ENCODE measurements at regions not wholly inside any gene's neighbourhood (a gene's known extent, or its start where the extent isn't known, plus 50 kb on each side); places are given as distances from the start of the nearest gene placed in this dataset.

DNA sequence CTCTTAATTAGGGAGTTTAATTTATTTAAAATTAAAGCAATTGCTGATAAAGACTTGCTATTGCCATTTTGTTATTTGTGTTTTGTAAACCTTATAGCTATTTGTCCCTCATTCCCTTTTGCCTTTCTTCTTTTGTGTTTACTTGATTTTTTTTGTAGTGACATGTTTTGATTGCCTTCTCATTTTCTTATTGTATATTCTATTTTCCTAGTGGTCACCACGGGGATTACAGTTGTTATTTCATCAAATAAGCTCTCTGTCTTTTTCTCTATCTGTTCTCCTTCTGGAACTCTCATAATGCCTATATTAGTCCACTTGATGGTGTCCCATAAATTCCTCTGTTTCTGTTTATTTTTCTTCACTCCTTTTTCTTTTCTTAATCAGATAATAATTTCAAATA is 64.4 kb upstream of the FRY start:
- no peak overlapping the region for H3K27ac Mint-ChIP-seq
- no peak overlapping the region for H3K9ac ChIP-seq (ENCODE audit: extremely low read depth, insufficient read length, low read length)
- H2AK5ac ChIP-seq (ENCODE audit: insufficient read length, low read length): no peak overlapping the region
- H3T11ph ChIP-seq (ENCODE audit: low read length): no peak overlapping the region
- peaks cover 0 to 12% (median 6%) of the 10 kb centered on the region in 3 experiments; a peak in 3 of 7 replicates for H3K36me3 Mint-ChIP-seq (ENCODE audit: insufficient read depth in 1 of 3, low read depth in 3 of 3)
- no peak overlapping the region for H4K5ac ChIP-seq (ENCODE audit: insufficient read length, low read depth, low read length)
- no peak overlapping the region for H4K8ac ChIP-seq (replicated peaks; ENCODE audit: insufficient read length, low read depth, low read length)
- H3K27me3 ChIP-seq (ENCODE audit: insufficient read depth, low read length): no peaks in the 10 kb centered on the region
- H3K4ac ChIP-seq (ENCODE audit: low read depth, low read length): no peak overlapping the region
- no CpG with 5 or more reads among the region's 1 CpG for WGBS (ENCODE audit: extremely low coverage, insufficient read length, low lambda C conversion rate)
- no peaks in the 10 kb centered on the region for H3K4me1 ChIP-seq (ENCODE audit: insufficient read depth, low read length)
- H2BK20ac ChIP-seq (ENCODE audit: low read depth, low read length, poor library complexity, severe bottlenecking): no peak overlapping the region
- H3K9me3 ChIP-seq (ENCODE audit: control insufficient read depth, low read depth, low read length): no peaks in the 10 kb centered on the region
- no peak overlapping the region for H3K4me3 Mint-ChIP-seq
- TF ChIP-seq, protein P1, sequence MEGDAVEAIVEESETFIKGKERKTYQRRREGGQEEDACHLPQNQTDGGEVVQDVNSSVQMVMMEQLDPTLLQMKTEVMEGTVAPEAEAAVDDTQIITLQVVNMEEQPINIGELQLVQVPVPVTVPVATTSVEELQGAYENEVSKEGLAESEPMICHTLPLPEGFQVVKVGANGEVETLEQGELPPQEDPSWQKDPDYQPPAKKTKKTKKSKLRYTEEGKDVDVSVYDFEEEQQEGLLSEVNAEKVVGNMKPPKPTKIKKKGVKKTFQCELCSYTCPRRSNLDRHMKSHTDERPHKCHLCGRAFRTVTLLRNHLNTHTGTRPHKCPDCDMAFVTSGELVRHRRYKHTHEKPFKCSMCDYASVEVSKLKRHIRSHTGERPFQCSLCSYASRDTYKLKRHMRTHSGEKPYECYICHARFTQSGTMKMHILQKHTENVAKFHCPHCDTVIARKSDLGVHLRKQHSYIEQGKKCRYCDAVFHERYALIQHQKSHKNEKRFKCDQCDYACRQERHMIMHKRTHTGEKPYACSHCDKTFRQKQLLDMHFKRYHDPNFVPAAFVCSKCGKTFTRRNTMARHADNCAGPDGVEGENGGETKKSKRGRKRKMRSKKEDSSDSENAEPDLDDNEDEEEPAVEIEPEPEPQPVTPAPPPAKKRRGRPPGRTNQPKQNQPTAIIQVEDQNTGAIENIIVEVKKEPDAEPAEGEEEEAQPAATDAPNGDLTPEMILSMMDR (conservative IDR thresholded peaks at IDR 0.05): peak; percentile 50; the same call in 2 of the 3 replicates
- peaks cover 9 to 12% of the 10 kb centered on the region in 2 experiments for H3K9me3 Mint-ChIP-seq
- no peak overlapping the region for H2BK12ac ChIP-seq (ENCODE audit: insufficient read length, low read depth, low read length)
- no peak overlapping the region for H4K91ac ChIP-seq (ENCODE audit: insufficient read length, low read depth, low read length)
- H2BK5ac ChIP-seq (ENCODE audit: insufficient read length, low read length): no peak overlapping the region
- no peak overlapping the region for H3K23ac ChIP-seq (ENCODE audit: insufficient read length, low read depth, low read length)
- H4K20me1 ChIP-seq (ENCODE audit: control insufficient read depth, insufficient read depth, insufficient read length): no peaks in the 10 kb centered on the region
- H3K27ac ChIP-seq (ENCODE audit: insufficient read length, low read depth, low read length): no peak overlapping the region
- H3K18ac ChIP-seq (ENCODE audit: insufficient read length, low read depth, low read length): no peak overlapping the region
- no peak overlapping the region for H3K4me2 ChIP-seq (ENCODE audit: insufficient read depth, insufficient read length, low read length)
- no peak overlapping the region for H2BK120ac ChIP-seq (ENCODE audit: low read depth, low read length, poor library complexity, severe bottlenecking)
- no peaks in the 10 kb centered on the region for H3K4me1 Mint-ChIP-seq
- no peak overlapping the region for H2AFZ ChIP-seq (ENCODE audit: low read length)
- DNase-seq: no peak
- H3K27me3 Mint-ChIP-seq (ENCODE audit: low read depth): no peaks in the 10 kb centered on the region
- no peak overlapping the region for H3K14ac ChIP-seq (ENCODE audit: insufficient read depth, low read length)
- no peaks in the 10 kb centered on the region for H3K23me2 ChIP-seq (ENCODE audit: insufficient read length, low read depth, low read length, poor library complexity, severe bottlenecking)
- no peaks in the 10 kb centered on the region for H3K79me2 ChIP-seq (ENCODE audit: insufficient read depth, low read length)
- H3K79me1 ChIP-seq (ENCODE audit: insufficient read depth, low read depth, low read length, poor library complexity, severe bottlenecking): no peaks in the 10 kb centered on the region
- no peak overlapping the region for H2BK15ac ChIP-seq (ENCODE audit: low read depth, low read length)
- H3K56ac ChIP-seq (ENCODE audit: insufficient read length, low read depth, low read length): no peak overlapping the region
